Osteocyte (in vitro differentiated cells): ENCODE measurements at regions not wholly inside any gene's neighbourhood (a gene's known extent, or its start where the extent isn't known, plus 50 kb on each side); places are given as distances from the start of the nearest gene placed in this dataset.

Source experiments
- DNase-seq: peaks from one replicate; pipeline ENCODE4 v3.0.0; 2021; ENCODE audit warnings: mixed read lengths; ENCODE audit not compliant: unreplicated experiment; ENCODE audit errors: extremely low spot score
- H3K27ac Mint-ChIP-seq: one replicate; pipeline ENCODE4 v1.8.0; 2021; ENCODE audit warnings: mild to moderate bottlenecking, mixed read lengths; ENCODE audit not compliant: unreplicated experiment
- H3K27me3 Mint-ChIP-seq: one replicate; pipeline ENCODE4 v1.8.0; 2021; ENCODE audit warnings: mixed read lengths; ENCODE audit not compliant: unreplicated experiment
- H3K36me3 Mint-ChIP-seq: one replicate; pipeline ENCODE4 v1.8.0; 2021; ENCODE audit warnings: mixed read lengths; ENCODE audit not compliant: unreplicated experiment
- H3K4me1 Mint-ChIP-seq: one replicate; pipeline ENCODE4 v1.8.0; 2021; ENCODE audit warnings: mixed read lengths; ENCODE audit not compliant: unreplicated experiment
- H3K4me3 Mint-ChIP-seq: one replicate; pipeline ENCODE4 v1.8.0; 2021; ENCODE audit warnings: mild to moderate bottlenecking, moderate library complexity, mixed read lengths; ENCODE audit not compliant: unreplicated experiment
- H3K9me3 Mint-ChIP-seq: one replicate; pipeline ENCODE4 v1.8.0; 2021; ENCODE audit warnings: mixed read lengths; ENCODE audit not compliant: unreplicated experiment
- CTCF ChIP-seq: fragments of 200-600 bp; sonication (generic); IDR thresholded peaks from 2 replicates; pipeline ENCODE4 v1.5.0; 2021; ENCODE audit warnings: antibody characterized with exemption, mild to moderate bottlenecking, moderate library complexity

DNA sequence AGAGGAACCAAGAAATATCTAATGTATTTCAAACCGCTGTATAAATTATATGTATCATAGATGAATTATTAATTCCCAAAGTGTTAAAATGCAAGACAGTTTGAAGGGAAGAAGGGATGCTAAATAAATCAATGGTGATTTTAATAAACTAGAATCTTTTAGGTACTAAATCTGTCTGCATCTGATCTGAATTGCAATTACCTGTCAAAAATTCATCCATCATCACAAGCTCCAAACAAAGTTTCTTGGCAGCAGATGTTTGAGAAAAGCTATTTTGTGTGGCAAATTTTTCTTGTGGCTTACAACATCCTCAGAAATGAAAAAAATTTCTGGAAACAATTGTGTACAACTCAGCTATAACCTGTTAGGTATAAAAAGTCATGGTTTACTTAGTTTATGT is 816.0 kb upstream of the NDST4 start:
- TF ChIP-seq CTCF: no peak
- no peak for DNase-seq
- H3K9me3 Mint-ChIP-seq: no peaks in the 10 kb centered on the region
- H3K27ac Mint-ChIP-seq: no peak overlapping the region
- H3K4me1 Mint-ChIP-seq: no peaks in the 10 kb centered on the region
- no peak overlapping the region for H3K4me3 Mint-ChIP-seq
- H3K36me3 Mint-ChIP-seq: no peaks in the 10 kb centered on the region
- no peaks in the 10 kb centered on the region for H3K27me3 Mint-ChIP-seq

DNA sequence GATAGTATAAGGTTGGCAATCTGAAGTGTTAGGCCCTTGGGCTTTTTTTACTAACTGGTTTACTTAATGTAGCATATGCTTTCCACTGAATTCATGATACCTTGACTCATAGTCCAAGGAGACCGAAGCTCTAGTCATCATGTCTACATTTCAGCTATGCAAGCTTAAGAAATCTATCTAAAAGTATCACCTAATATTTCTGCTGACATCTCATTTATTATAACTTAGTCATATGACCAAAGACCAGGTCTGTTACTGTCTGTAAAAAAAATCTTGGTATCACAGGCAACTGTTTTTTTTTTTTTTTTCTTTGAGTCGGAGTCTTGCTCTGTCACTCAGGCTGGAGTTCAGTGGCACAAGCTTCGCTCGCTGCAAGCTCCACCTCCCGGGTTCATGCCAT is 814.0 kb upstream of the NDST4 start:
- H3K4me3 Mint-ChIP-seq: no peak overlapping the region
- H3K27me3 Mint-ChIP-seq: no peaks in the 10 kb centered on the region
- no peak for DNase-seq
- no peaks in the 10 kb centered on the region for H3K4me1 Mint-ChIP-seq
- H3K36me3 Mint-ChIP-seq: no peaks in the 10 kb centered on the region
- H3K27ac Mint-ChIP-seq: no peak overlapping the region
- no peaks in the 10 kb centered on the region for H3K9me3 Mint-ChIP-seq
- TF ChIP-seq CTCF: no peak

DNA sequence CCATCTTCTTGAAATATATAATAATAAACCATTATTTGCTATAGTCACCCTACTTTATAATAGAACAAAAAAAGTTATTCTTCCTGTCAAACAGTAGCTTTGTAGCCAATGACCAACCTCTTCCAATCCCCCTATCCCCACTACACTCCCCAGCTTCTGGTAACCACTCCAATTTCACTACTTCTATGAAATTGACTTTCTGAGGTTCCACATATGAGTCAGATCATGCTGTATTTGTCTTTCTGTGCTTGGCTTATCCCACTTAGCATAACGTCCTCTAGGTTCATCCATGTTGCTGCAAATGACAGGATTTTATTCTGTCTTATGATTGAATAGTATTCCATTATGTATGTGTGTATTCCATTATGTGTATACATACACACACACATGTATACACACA is 809.7 kb upstream of the NDST4 start:
- no peak overlapping the region for H3K27ac Mint-ChIP-seq

GRCh38 chr4:115920637-115921036 is 807.2 kb upstream of the NDST4 start:
- Mint-ChIP-seq H3K4me3 (no peak overlapping the region), H3K27ac (no peak overlapping the region), H3K27me3 (no peaks in the 10 kb centered on the region), H3K9me3 (no peaks in the 10 kb centered on the region), H3K36me3 (no peaks in the 10 kb centered on the region), H3K4me1 (no peaks in the 10 kb centered on the region)
- TF ChIP-seq CTCF: no peak
- no peak for DNase-seq

More for the DNA sequence above, 809.7 kb upstream of the NDST4 start:
- no peaks in the 10 kb centered on the region for H3K27me3 Mint-ChIP-seq
- no peaks in the 10 kb centered on the region for H3K36me3 Mint-ChIP-seq
- H3K4me3 Mint-ChIP-seq: no peak overlapping the region
- no peaks in the 10 kb centered on the region for H3K4me1 Mint-ChIP-seq
- no peak for DNase-seq
- H3K9me3 Mint-ChIP-seq: no peaks in the 10 kb centered on the region
- no peak for TF ChIP-seq CTCF

GRCh38 chr4:115918149-115918548 is 804.7 kb upstream of the NDST4 start:
- Mint-ChIP-seq H3K4me3 (no peak overlapping the region), H3K27me3 (no peaks in the 10 kb centered on the region), H3K9me3 (no peaks in the 10 kb centered on the region), H3K27ac (no peak overlapping the region), H3K4me1 (no peaks in the 10 kb centered on the region), H3K36me3 (no peaks in the 10 kb centered on the region)
- no peak for DNase-seq
- no peak for TF ChIP-seq CTCF
